Umbilical cord (tissue), 1 donor: ENCODE measurements at regions not wholly inside any gene's neighbourhood (a gene's known extent, or its start where the extent isn't known, plus 50 kb on each side); places are given as distances from the start of the nearest gene placed in this dataset.

ENCODE experiments used
- DNase-seq: peaks from one replicate; pipeline ENCODE4 v3.0.0-alpha.2; 2015; ENCODE audit warnings: low spot score

GRCh38 chr11:105197071-105197815 lies 57.7 kb upstream of the CARD18 start:
- DNase-seq: no peak

GRCh38 chr11:105193260-105193659 lies 53.7 kb upstream of the CARD18 start:
- no peak for DNase-seq

- DNase-seq: no peak
These were observed 52.5 kb upstream of the CARD18 start for GRCh38 chr11:105192115-105192514.

- DNase-seq: no peak
These were observed 50.0 kb upstream of the CARD18 start for GRCh38 chr11:105189581-105189980.
